HCT116 (cell line): ENCODE measurements at regions not wholly inside any gene's neighbourhood (a gene's known extent, or its start where the extent isn't known, plus 50 kb on each side); places are given as distances from the start of the nearest gene placed in this dataset.

ENCODE experiments used
- ATAC-seq: fragments of 200-7000 bp; cut with Tn5 transposase; 2 replicates; pipeline ENCODE4 v1.9.1; 2020; ENCODE audit warnings: mild to moderate bottlenecking, moderate library complexity
- BruUV-seq: library from RNA; stranded (reverse); fragments of 400-500 nt; replicated peaks from 2 replicates; lab custom pipeline; 2021; lab: Mats Ljungman, UMichigan
- CTCF ChIA-PET: fragments of 300-600 bp; sonication (Branson Sonifier 250); formaldehyde crosslinking; loops from one replicate; lab custom pipeline; 2021; ENCODE audit warnings: antibody characterized with exemption; lab: Charles Lee
- POLR2A ChIA-PET: fragments of 300-600, 350-600 bp; sonication (Branson Sonifier 250); formaldehyde crosslinking; loops from one replicate; lab custom pipeline; 2021; ENCODE audit warnings: antibody characterized with exemption; lab: Charles Lee
- RAD21 ChIA-PET, 2 experiments: fragments of 300-600 bp; sonication (Branson Sonifier 250); formaldehyde crosslinking; loops; one replicate each; lab custom pipeline; 2023; ENCODE audit warnings: low total read pairs in 2 of 2; ENCODE audit not compliant: uncharacterized antibody in 2 of 2, unreplicated experiment in 2 of 2, low non-redundant PET in 1 of 2; lab: Charles Lee
- DNase-seq: peaks from one replicate; pipeline ENCODE4 v3.0.0-alpha.2; 2010; ENCODE audit warnings: low read depth, low spot score
- H2AFZ ChIP-seq: fragments of 200-600 bp; shearing (Covaris generic), sonication (generic); 2 replicates; pipeline ENCODE4 v1.6.1; 2017; ENCODE audit warnings: low read depth, mixed run types, mixed read lengths, antibody characterized with exemption, low read length; ENCODE audit not compliant: poor library complexity, severe bottlenecking
- H3K27ac ChIP-seq: 2 replicates; pipeline ENCODE4 v1.5.1; 2012; ENCODE audit warnings: low read depth, low read length
- H3K27me3 ChIP-seq: fragments of 200-600 bp; sonication (generic); 2 replicates; pipeline ENCODE4 v1.6.1; 2016; ENCODE audit warnings: mixed run types, low read length, mixed read lengths; ENCODE audit not compliant: insufficient read depth
- H3K36me3 ChIP-seq, 2 experiments: fragments of 200-500 bp in 1 of 2; fragments of 200-600 bp in 1 of 2; sonication (Bioruptor generic) in 1 of 2; sonication (generic) in 1 of 2; 2 replicates each; pipeline versions ENCODE4 v1.5.1 to v1.6.1; 2014 to 2016; ENCODE audit warnings: low read length in 2 of 2, inconsistent platforms in 1 of 2, mixed read lengths in 1 of 2, mixed run types in 1 of 2; ENCODE audit not compliant: insufficient read depth in 2 of 2, control insufficient read depth in 1 of 2
- H3K4me1 ChIP-seq, 2 experiments: fragments of 200-600 bp in 1 of 2; sonication (generic) in 1 of 2; 2 replicates each; pipeline versions ENCODE4 v1.5.1 to v1.6.1; 2012 to 2017; ENCODE audit warnings: low read length in 2 of 2, inconsistent platforms in 1 of 2, mild to moderate bottlenecking in 1 of 2, mixed read lengths in 1 of 2, mixed run types in 1 of 2, moderate library complexity in 1 of 2; ENCODE audit not compliant: insufficient read depth in 2 of 2, control insufficient read depth in 1 of 2
- H3K4me2 ChIP-seq: fragments of 200-600 bp; sonication (generic); 2 replicates; pipeline ENCODE4 v1.6.1; 2017; ENCODE audit warnings: mixed run types, low read length, mixed read lengths
- H3K4me3 ChIP-seq, 2 experiments: fragments of 200-600 bp in 1 of 2; sonication (generic) in 1 of 2; replicated peaks in 1 of 2; 2 replicates each; pipeline ENCODE4 v1.5.1; 2011 to 2016; ENCODE audit warnings: low read length in 2 of 2, control low read depth in 1 of 2, low read depth in 1 of 2, mild to moderate bottlenecking in 1 of 2, mixed read lengths in 1 of 2, mixed run types in 1 of 2
- H3K79me2 ChIP-seq: fragments of 200-600 bp; sonication (generic); 2 replicates; pipeline ENCODE4 v1.6.1; 2017; ENCODE audit warnings: mild to moderate bottlenecking, mixed run types, low read length, moderate library complexity, mixed read lengths; ENCODE audit not compliant: insufficient read depth
- H3K9ac ChIP-seq: fragments of 200-600 bp; sonication (generic); 2 replicates; pipeline ENCODE4 v1.6.1; 2016; ENCODE audit warnings: low read length, mixed read lengths
- H3K9me2 ChIP-seq: fragments of 200-600 bp; sonication (generic), shearing (Covaris generic); 2 replicates; pipeline ENCODE4 v1.6.1; 2017; ENCODE audit warnings: mixed run types, mild to moderate bottlenecking, moderate library complexity; ENCODE audit not compliant: insufficient read depth
- H3K9me3 ChIP-seq, 2 experiments: fragments of 200-500 bp in 1 of 2; fragments of 200-600 bp in 1 of 2; sonication (Bioruptor generic) in 1 of 2; sonication (generic) in 1 of 2; 2 replicates each; pipeline ENCODE4 v1.6.1; 2014 to 2017; ENCODE audit warnings: low read length in 2 of 2, mixed read lengths in 2 of 2, inconsistent platforms in 1 of 2, low read depth in 1 of 2, mild to moderate bottlenecking in 1 of 2, mixed run types in 1 of 2, moderate library complexity in 1 of 2; ENCODE audit not compliant: control insufficient read depth in 1 of 2, insufficient read depth in 1 of 2
- H4K20me1 ChIP-seq: fragments of 200-600 bp; sonication (generic), shearing (Covaris generic); 2 replicates; pipeline ENCODE4 v1.6.1; 2017; ENCODE audit warnings: mixed run types, mild to moderate bottlenecking, moderate library complexity; ENCODE audit not compliant: insufficient read depth
- ATF3 ChIP-seq: IDR thresholded peaks from 2 replicates; pipeline ENCODE4 v1.6.1; 2012
- CEBPB ChIP-seq: IDR thresholded peaks from 2 replicates; pipeline ENCODE4 v1.6.1; 2012; ENCODE audit warnings: low read depth
- CTCF ChIP-seq, 3 experiments: fragments of 200-600 bp in 1 of 3; sonication (generic) in 1 of 3; IDR thresholded peaks in 2 of 3; conservative IDR thresholded peaks in 1 of 3; 2 replicates each; pipeline ENCODE4 v1.5.1; 2012 to 2017; ENCODE audit warnings: low read depth in 2 of 3, low read length in 2 of 3, antibody characterized with exemption in 1 of 3, borderline replicate concordance in 1 of 3, control low read depth in 1 of 3, mild to moderate bottlenecking in 1 of 3, mixed read lengths in 1 of 3, mixed run types in 1 of 3, moderate library complexity in 1 of 3; ENCODE audit not compliant: insufficient read depth in 1 of 3
- EGR1 ChIP-seq: IDR thresholded peaks from 2 replicates; pipeline ENCODE4 v1.6.1; 2012; ENCODE audit warnings: low read depth
- ELF1 ChIP-seq: IDR thresholded peaks from 2 replicates; pipeline ENCODE4 v1.6.1; 2012; ENCODE audit warnings: low read depth, borderline replicate concordance
- EZH2phosphoT487 ChIP-seq: fragments of 200-600 bp; IDR thresholded peaks from 2 replicates; pipeline ENCODE4 v1.6.1; 2018; ENCODE audit warnings: antibody characterized with exemption, borderline replicate concordance
- FOSL1 ChIP-seq: IDR thresholded peaks from 2 replicates; pipeline ENCODE4 v1.6.1; 2012; ENCODE audit warnings: low read depth
- JUND ChIP-seq: IDR thresholded peaks from 2 replicates; pipeline ENCODE4 v1.6.1; 2012
- POLR2A ChIP-seq: IDR thresholded peaks from 2 replicates; pipeline ENCODE4 v1.7.0; 2011; ENCODE audit warnings: borderline replicate concordance; ENCODE audit not compliant: insufficient read depth, insufficient read length; ENCODE audit errors: extremely low read depth
- POLR2AphosphoS5 ChIP-seq: IDR thresholded peaks from 2 replicates; pipeline ENCODE4 v1.6.1; 2011; ENCODE audit warnings: mild to moderate bottlenecking, low read depth, low read length, moderate library complexity
- SP1 ChIP-seq: IDR thresholded peaks from 2 replicates; pipeline ENCODE4 v1.6.1; 2012; ENCODE audit warnings: low read depth
- TCF7L2 ChIP-seq: IDR thresholded peaks from 2 replicates; pipeline ENCODE4 v1.7.0; 2011; ENCODE audit warnings: borderline replicate concordance, inconsistent platforms; ENCODE audit not compliant: insufficient read depth, insufficient read length; ENCODE audit errors: extremely low read depth
- YY1 ChIP-seq: IDR thresholded peaks from 2 replicates; pipeline ENCODE4 v1.6.1; 2011; ENCODE audit warnings: low read length, low read depth, moderate library complexity, mild to moderate bottlenecking; ENCODE audit not compliant: insufficient replicate concordance; ENCODE audit errors: extremely low read depth
- ZBTB33 ChIP-seq: IDR thresholded peaks from 2 replicates; pipeline ENCODE4 v1.6.1; 2011; ENCODE audit warnings: mild to moderate bottlenecking, low read length, moderate library complexity; ENCODE audit not compliant: insufficient replicate concordance; ENCODE audit errors: extremely low read depth
- ZNF274 ChIP-seq: fragments of 200-500 bp; sonication (Bioruptor generic); IDR thresholded peaks from 2 replicates; pipeline ENCODE4 v1.6.1; 2014; ENCODE audit warnings: mild to moderate bottlenecking, low read depth, low read length, inconsistent platforms
- intact Hi-C: fragments of 100-400 bp; cut with micrococcal nuclease; formaldehyde crosslinking; loops from 2 replicates; pipeline ENCODE4 v1.10.0; 2022
- TF ChIP-seq, protein P1 (sequence below): IDR thresholded peaks from 2 replicates; pipeline ENCODE4 v1.6.1; 2012

DNA sequence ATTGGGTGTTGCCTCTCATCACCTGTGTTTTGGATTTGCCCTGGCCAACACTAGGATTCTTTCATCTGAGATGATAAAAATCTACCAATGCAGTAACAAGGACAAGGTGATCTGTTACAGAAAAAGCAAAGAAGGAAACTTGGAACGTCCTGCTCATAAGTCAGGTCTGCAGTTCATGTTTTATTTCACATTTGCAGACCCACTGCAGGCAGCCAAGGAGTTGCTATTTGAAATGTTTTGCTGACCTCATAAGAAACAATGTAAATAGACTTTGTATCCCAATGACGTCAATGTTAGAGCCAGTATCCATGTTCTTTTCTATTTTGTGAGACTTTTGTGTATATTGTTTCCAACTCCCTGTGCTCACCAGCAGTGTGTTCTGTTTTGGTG is 312.9 kb downstream of the DEPDC1B start:
- H3K9me2 ChIP-seq: no peaks in the 10 kb centered on the region
- TF ChIP-seq ATF3 (no peak), YY1 (no peak), ZNF274 (no peak), ELF1 (no peak), CTCF (IDR thresholded peaks at IDR 0.05 in 2 of 3, conservative IDR thresholded peaks at IDR 0.05 in 1 of 3; ENCODE audit: borderline replicate concordance in 1 of 3, insufficient read depth in 1 of 3, low read depth in 2 of 3, low read length in 2 of 3) (no peak), POLR2AphosphoS5 (no peak), ZBTB33 (no peak), EGR1 (no peak), FOSL1 (no peak), JUND (no peak), POLR2A (no peak), TCF7L2 (no peak), CEBPB (no peak), EZH2phosphoT487 (no peak), SP1 (no peak)
- TF ChIP-seq, protein P1, sequence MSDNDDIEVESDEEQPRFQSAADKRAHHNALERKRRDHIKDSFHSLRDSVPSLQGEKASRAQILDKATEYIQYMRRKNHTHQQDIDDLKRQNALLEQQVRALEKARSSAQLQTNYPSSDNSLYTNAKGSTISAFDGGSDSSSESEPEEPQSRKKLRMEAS: no peak
- H2AFZ ChIP-seq: no peak overlapping the region
- H3K9me3 ChIP-seq: no peaks in the 10 kb centered on the region
- CTCF ChIA-PET: no interaction called here
- intact Hi-C loops: no loop called here
- no peak overlapping the region for H3K27ac ChIP-seq
- no peak overlapping the region for H3K4me3 ChIP-seq
- H3K4me2 ChIP-seq: no peak overlapping the region
- H4K20me1 ChIP-seq: no peaks in the 10 kb centered on the region
- no peak for ATAC-seq
- no peaks in the 10 kb centered on the region for H3K79me2 ChIP-seq
- no peak for DNase-seq
- peaks cover 38% of the 10 kb centered on the region for H3K27me3 ChIP-seq
- RAD21 ChIA-PET: no interaction called here
- no peaks in the 10 kb centered on the region for H3K4me1 ChIP-seq
- BruUV-seq: no TSS peak
- H3K36me3 ChIP-seq: no peaks in the 10 kb centered on the region
- POLR2A ChIA-PET: no interaction called here
- H3K9ac ChIP-seq: no peak overlapping the region
